Right lobe of liver (tissue), 6 donors: ENCODE measurements at regions not wholly inside any gene's neighbourhood (a gene's known extent, or its start where the extent isn't known, plus 50 kb on each side); places are given as distances from the start of the nearest gene placed in this dataset.

Experiments used
- ATAC-seq, 4 donors: fragments of 200-7000 bp; cut with Tn5 transposase; one replicate each; pipeline ENCODE4 v1.9.1; 2020; ENCODE audit warnings: mild to moderate bottlenecking in 4 of 4, moderate library complexity in 4 of 4
- DNase-seq, 3 donors: peaks; one replicate each; pipeline ENCODE4 v3.0.0-alpha.2; 2020
- H3K27ac ChIP-seq, 3 donors: fragments of 200-600 bp; one replicate each; pipeline ENCODE4 v1.8.0; 2022
- H3K27me3 ChIP-seq, 2 donors: fragments of 200-600 bp; one replicate each; pipeline ENCODE4 v1.8.0; 2022
- H3K36me3 ChIP-seq, 4 donors: fragments of 200-600 bp; sonication (generic) in 1 of 4; one replicate each; pipeline versions ENCODE4 v1.5.1 to v1.8.0; 2017 to 2022; ENCODE audit warnings: control low read depth in 1 of 4
- H3K4me1 ChIP-seq, 4 donors: fragments of 200-600 bp; sonication (generic) in 1 of 4; one replicate each; pipeline versions ENCODE4 v1.5.1 to v1.8.0; 2017 to 2022; ENCODE audit warnings: control low read depth in 1 of 4
- H3K4me3 ChIP-seq, 3 donors: fragments of 200-600 bp; one replicate each; pipeline ENCODE4 v1.8.0; 2022
- H3K9me3 ChIP-seq, 4 donors: fragments of 200-600 bp; sonication (generic) in 1 of 4; one replicate each; pipeline versions ENCODE4 v1.5.1 to v1.8.0; 2017 to 2022; ENCODE audit warnings: control low read depth in 1 of 4
- POLR2A ChIP-seq: fragments of 450-650 bp; IDR thresholded peaks from one replicate; pipeline ENCODE4 v1.6.1; 2017; ENCODE audit warnings: antibody characterized with exemption, mild to moderate bottlenecking
- WGBS: methylation state at CpG from one replicate; pipeline ENCODE4 v1.1.6; 2018; ENCODE audit warnings: low coverage, low lambda C conversion rate; ENCODE audit not compliant: insufficient coverage; ENCODE audit errors: missing lambda C conversion rate; 5-methylcytosine and 5-hydroxymethylcytosine counted together
- intact Hi-C, 2 donors: fragments of 100-400 bp; cut with DNase I; formaldehyde crosslinking; loops; one replicate each; pipeline versions ENCODE4 v1.11.2 to v1.14.1; 2022
- TF ChIP-seq, protein P1 (sequence below), 4 donors: fragments of 200-600 bp in 3 of 4; fragments of 450-650 bp in 1 of 4; IDR thresholded peaks; one replicate each; pipeline versions ENCODE4 v1.5.1 to v1.8.0; 2016 to 2022; ENCODE audit warnings: antibody characterized with exemption in 4 of 4, mild to moderate bottlenecking in 2 of 4
- donor health status: DM: no; HTN: yes; CAD: no.
- donor health status: DM: no; HTN: no; CAD: no.
- donor health status: DM: no; HTN: no; CAD: no.
- donor health status: DM: no; HTN: yes; CAD: no.
- donor health status: DM: no; HTN: yes; CAD: no.

DNA sequence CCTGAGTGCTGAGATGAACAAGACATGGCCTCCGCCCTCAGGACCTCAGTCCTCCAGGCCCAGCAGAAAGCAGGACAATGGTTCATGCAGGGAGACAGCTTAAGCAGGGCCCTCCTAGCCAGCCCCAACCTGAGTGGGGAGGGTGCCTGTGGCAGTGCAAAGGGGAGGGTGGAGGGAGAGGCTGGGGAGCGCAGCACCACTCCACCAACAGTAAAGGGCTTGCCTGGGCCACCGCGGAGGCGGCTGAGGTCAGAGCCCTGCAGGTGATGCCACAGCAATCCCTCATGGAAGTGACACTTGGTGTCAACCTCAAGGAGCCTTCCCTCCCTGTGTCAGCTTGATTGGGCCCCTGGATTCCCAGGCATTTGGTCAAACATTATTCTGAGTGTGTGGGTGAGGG is 89.0 kb upstream of the TCERG1L start:
- TF ChIP-seq, protein P1, sequence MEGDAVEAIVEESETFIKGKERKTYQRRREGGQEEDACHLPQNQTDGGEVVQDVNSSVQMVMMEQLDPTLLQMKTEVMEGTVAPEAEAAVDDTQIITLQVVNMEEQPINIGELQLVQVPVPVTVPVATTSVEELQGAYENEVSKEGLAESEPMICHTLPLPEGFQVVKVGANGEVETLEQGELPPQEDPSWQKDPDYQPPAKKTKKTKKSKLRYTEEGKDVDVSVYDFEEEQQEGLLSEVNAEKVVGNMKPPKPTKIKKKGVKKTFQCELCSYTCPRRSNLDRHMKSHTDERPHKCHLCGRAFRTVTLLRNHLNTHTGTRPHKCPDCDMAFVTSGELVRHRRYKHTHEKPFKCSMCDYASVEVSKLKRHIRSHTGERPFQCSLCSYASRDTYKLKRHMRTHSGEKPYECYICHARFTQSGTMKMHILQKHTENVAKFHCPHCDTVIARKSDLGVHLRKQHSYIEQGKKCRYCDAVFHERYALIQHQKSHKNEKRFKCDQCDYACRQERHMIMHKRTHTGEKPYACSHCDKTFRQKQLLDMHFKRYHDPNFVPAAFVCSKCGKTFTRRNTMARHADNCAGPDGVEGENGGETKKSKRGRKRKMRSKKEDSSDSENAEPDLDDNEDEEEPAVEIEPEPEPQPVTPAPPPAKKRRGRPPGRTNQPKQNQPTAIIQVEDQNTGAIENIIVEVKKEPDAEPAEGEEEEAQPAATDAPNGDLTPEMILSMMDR (IDR thresholded peaks at IDR 0.05), result no peak
- TF ChIP-seq POLR2A, result no peak
- Histone ChIP-seq H3K27me3 (no peaks in the 10 kb centered on the region), H3K36me3 (no peaks in the 10 kb centered on the region), H3K4me3 (no peak overlapping the region), H3K4me1 (no peaks in the 10 kb centered on the region), H3K27ac (no peak overlapping the region), H3K9me3 (no peaks in the 10 kb centered on the region)
- no peak for ATAC-seq
- no CpG with 5 or more reads among the region's 5 CpGs for WGBS
- intact Hi-C loops, result no loop called here
- no peak for DNase-seq

DNA sequence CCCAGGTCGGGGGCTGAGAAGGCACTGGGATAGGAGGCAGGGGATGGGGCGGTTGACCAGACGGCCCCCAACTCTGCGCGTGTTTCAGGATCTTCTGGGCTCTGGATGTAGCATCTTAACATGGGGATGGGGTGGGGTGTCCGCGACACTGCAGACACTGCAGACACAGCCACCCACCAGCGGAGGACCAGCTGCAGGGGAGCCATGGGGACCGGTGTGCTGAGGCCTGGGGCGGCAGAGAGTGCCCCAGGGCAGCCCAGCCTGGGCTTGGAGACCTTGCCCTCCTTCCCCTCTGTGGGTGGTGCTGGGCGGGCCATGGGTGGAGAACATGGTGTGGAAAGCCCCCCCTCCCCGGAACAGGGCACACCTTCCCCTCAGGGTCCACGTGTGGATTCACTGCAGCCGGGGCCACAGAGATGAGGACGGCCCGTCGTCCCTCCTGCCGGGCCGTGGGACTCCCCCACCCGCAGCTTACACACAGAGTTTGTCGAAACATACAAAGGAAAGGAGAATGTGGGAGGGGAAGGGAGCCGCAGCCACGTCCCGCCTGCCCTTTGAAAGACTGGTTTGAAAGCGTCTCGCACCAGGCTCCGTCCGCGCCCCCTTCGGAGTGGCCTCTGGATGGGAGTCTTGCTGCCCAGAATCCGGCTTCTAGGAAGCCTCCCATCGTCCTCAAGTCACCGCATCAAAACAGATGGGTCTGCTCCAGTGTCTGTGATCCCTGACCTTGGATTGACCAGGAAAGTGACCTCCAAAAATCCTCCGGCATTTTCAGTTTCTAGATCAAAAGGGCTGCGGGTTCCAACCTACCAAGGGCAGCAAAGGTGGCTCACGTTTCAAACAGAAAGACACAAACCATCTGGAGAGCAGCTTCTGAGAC is 91.5 kb upstream of the TCERG1L start:
- ATAC-seq (no peak), DNase-seq (peak in 1 of 3 donors; percentile 34)
- Histone ChIP-seq H3K4me1 (no peaks in the 10 kb centered on the region), H3K36me3 (no peaks in the 10 kb centered on the region), H3K9me3 (no peaks in the 10 kb centered on the region), H3K4me3 (no peak overlapping the region), H3K27me3 (no peaks in the 10 kb centered on the region), H3K27ac (no peak overlapping the region)
- TF ChIP-seq POLR2A, result no peak
- TF ChIP-seq, protein P1 (IDR thresholded peaks at IDR 0.05), result no peak
- 35% methylated on average over 3 of the region's 36 CpGs for WGBS
- intact Hi-C loops, result no loop called here

DNA sequence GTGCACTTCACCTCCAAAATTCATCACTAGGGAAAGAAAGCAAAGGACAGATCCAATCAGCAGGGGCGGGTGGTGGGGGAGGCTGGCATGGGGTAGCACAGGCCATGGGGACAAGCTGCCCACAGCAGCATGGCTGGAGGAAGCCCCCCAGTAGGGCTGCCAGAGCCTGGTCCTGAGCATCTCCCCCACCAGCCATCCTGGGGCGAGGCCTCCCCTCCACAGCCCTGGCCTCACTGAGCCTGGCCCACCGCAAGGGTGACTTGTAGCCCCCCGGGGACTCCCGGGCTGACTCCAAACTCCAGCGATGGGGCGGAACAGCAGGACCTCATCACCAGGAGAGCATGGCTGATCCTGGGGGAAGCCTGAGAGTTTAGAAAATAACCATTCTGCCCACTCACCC is 92.4 kb upstream of the TCERG1L start:
- intact Hi-C loops, result no loop called here
- no CpG with 5 or more reads among the region's 7 CpGs for WGBS
- Histone ChIP-seq H3K27ac (no peak overlapping the region), H3K4me3 (no peak overlapping the region), H3K4me1 (no peaks in the 10 kb centered on the region), H3K36me3 (no peaks in the 10 kb centered on the region), H3K9me3 (no peaks in the 10 kb centered on the region), H3K27me3 (no peaks in the 10 kb centered on the region)
- peak in 1 of 4 donors; percentile 7 for ATAC-seq
- TF ChIP-seq, protein P1 (IDR thresholded peaks at IDR 0.05), result no peak
- no peak for TF ChIP-seq POLR2A
- no peak for DNase-seq

DNA sequence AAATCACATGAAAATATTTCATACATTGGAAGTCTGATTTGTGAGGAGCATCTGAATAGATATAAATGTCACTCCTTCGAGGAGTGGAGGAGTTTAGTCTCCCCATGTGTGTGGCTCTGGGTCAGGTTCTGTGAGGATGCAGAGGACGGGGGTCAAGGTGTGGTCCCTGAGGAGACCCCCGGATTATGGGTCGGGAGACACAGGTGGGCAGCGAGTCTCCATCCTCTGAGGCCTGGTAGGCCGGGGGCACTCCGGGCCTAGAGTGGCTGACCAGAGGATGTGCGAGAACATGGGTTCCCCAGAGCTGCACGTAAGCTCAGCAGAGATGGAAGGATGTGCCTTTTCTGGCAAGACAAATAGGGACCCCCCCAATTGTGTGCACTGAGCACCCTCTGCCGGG is 93.4 kb upstream of the TCERG1L start:
- DNase-seq, result peak in 1 of 3 donors; percentile 30
- Histone ChIP-seq H3K4me3 (no peak overlapping the region), H3K27ac (no peak overlapping the region), H3K27me3 (no peaks in the 10 kb centered on the region), H3K4me1 (no peaks in the 10 kb centered on the region), H3K36me3 (no peaks in the 10 kb centered on the region), H3K9me3 (no peaks in the 10 kb centered on the region)
- intact Hi-C loops, result no loop called here
- TF ChIP-seq POLR2A, result no peak
- WGBS, result 58% methylated on average over 3 of the region's 10 CpGs
- ATAC-seq, result no peak

DNA sequence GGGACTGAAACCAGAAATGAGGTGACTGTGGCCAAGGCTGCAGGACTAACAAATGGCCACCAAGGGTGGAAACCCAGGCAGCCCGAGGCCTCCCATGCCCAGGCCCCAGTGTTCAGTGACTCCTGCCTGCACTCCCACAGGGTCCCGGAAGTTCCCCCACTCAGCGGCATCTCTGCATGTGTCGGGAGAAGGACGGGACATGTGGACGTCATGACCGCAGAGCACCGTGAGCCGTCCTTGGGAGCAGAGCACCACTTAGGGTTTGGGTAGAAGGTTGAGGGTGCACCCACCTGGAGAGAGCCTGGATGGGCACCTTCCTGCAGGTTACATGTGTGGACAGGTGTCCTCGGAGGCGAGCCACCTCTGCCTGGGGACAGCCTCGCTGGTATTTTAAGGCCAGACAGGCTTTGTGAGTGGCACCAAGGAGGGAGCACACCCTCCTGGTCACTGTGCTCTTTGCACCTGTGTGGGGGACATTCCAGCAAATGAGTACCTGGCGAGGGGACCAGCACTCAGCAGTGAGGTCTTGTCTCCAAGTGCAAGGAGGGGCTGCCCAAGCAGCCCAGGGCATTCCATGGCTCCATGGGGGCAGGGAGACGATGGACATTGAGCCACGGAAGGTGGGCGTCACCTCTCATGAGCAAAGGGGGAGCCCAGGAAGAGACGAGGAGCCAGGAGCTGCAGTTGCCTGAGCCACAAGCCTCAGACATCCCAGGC is 95.3 kb upstream of the TCERG1L start:
- Histone ChIP-seq H3K9me3 (no peaks in the 10 kb centered on the region), H3K4me3 (no peak overlapping the region), H3K27ac (no peak overlapping the region), H3K36me3 (no peaks in the 10 kb centered on the region), H3K27me3 (no peaks in the 10 kb centered on the region), H3K4me1 (no peaks in the 10 kb centered on the region)
- TF ChIP-seq, protein P1 (IDR thresholded peaks at IDR 0.05), result no peak
- ATAC-seq, result no peak
- 64% methylated on average over 4 of the region's 17 CpGs for WGBS
- DNase-seq, result no peak
- intact Hi-C loops, result no loop called here
